ENCODE measurements at regions not wholly inside any gene's neighbourhood (a gene's known extent, or its start where the extent isn't known, plus 50 kb on each side); places are given as distances from the start of the nearest gene placed in this dataset.

GRCh38 chr1:4595341-4596225 is 58.8 kb upstream of the AJAP1 start:
- TF ChIP-seq POLR2A (IDR thresholded peaks at IDR 0.05; ENCODE audit: low read length) (no peak), GATA1 (IDR thresholded peaks at IDR 0.05; ENCODE audit: low read depth, low read length) (no peak)

GRCh38 chr1:4596486-4596885 is 57.9 kb upstream of the AJAP1 start:
- DNase-seq: no peak
- TF ChIP-seq GATA1 (IDR thresholded peaks at IDR 0.05; ENCODE audit: low read depth, low read length) (no peak), POLR2A (IDR thresholded peaks at IDR 0.05; ENCODE audit: low read length) (no peak)

More at GRCh38 chr1:4595341-4596225, 58.8 kb upstream of the AJAP1 start:
- no peak for DNase-seq

- DNase-seq: no peak
- no peak for TF ChIP-seq GATA1 (IDR thresholded peaks at IDR 0.05; ENCODE audit: low read depth, low read length)
- TF ChIP-seq POLR2A (IDR thresholded peaks at IDR 0.05; ENCODE audit: low read length): no peak
Measured at GRCh38 chr1:4597020-4597419, 57.4 kb upstream of the AJAP1 start.

- TF ChIP-seq POLR2A (IDR thresholded peaks at IDR 0.05; ENCODE audit: low read length) (no peak), GATA1 (IDR thresholded peaks at IDR 0.05; ENCODE audit: low read depth, low read length) (no peak)
- DNase-seq: no peak
Measured at GRCh38 chr1:4598561-4598960, 55.8 kb upstream of the AJAP1 start.

GRCh38 chr1:4599521-4599920 is 54.9 kb upstream of the AJAP1 start:
- no peak for DNase-seq
- no peak for TF ChIP-seq POLR2A (IDR thresholded peaks at IDR 0.05; ENCODE audit: low read length)
- no peak for TF ChIP-seq GATA1 (IDR thresholded peaks at IDR 0.05; ENCODE audit: low read depth, low read length)

GRCh38 chr1:4599951-4600481 is 54.4 kb upstream of the AJAP1 start:
- TF ChIP-seq GATA1 (IDR thresholded peaks at IDR 0.05; ENCODE audit: low read depth, low read length): no peak
- no peak for DNase-seq

- no peak for DNase-seq
- no peak for TF ChIP-seq GATA1 (IDR thresholded peaks at IDR 0.05; ENCODE audit: low read depth, low read length)
- no peak for TF ChIP-seq POLR2A (IDR thresholded peaks at IDR 0.05; ENCODE audit: low read length)
Measured at GRCh38 chr1:4600615-4601460, 53.6 kb upstream of the AJAP1 start.

GRCh38 chr1:4601941-4602340 is 52.5 kb upstream of the AJAP1 start:
- no peak for DNase-seq
- TF ChIP-seq POLR2A (IDR thresholded peaks at IDR 0.05; ENCODE audit: low read length): no peak
- no peak for TF ChIP-seq GATA1 (IDR thresholded peaks at IDR 0.05; ENCODE audit: low read depth, low read length)

GRCh38 chr1:4602462-4603294 is 51.7 kb upstream of the AJAP1 start:
- DNase-seq: no peak
- TF ChIP-seq GATA1 (IDR thresholded peaks at IDR 0.05; ENCODE audit: low read depth, low read length): no peak
- TF ChIP-seq POLR2A (IDR thresholded peaks at IDR 0.05; ENCODE audit: low read length): no peak

- peak; percentile 81 for TF ChIP-seq POLR2A (IDR thresholded peaks at IDR 0.05; ENCODE audit: low read length)
- TF ChIP-seq GATA1 (IDR thresholded peaks at IDR 0.05; ENCODE audit: low read depth, low read length): no peak
- peak; percentile 18 to 19 for DNase-seq
Measured at GRCh38 chr1:4603295-4604110, 50.9 kb upstream of the AJAP1 start.

Data from erythroblast (primary cell).